ENCODE measurements at regions not wholly inside any gene's neighbourhood (a gene's known extent, or its start where the extent isn't known, plus 50 kb on each side); places are given as distances from the start of the nearest gene placed in this dataset.
A peak's percentile ranks its signal among the peaks of the same experiment; 100 is the strongest.

- Histone ChIP-seq H3K36me3 (ENCODE audit: control insufficient read depth in 1 of 2, insufficient read depth in 2 of 2, low read depth in 1 of 2, low read length in 2 of 2) (no peaks in the 10 kb centered on the region), H3K9ac (ENCODE audit: low read length) (no peak overlapping the region), H3K9me3 (ENCODE audit: control insufficient read depth, low read length) (no peaks in the 10 kb centered on the region), H3K23ac (ENCODE audit: low read length in 2 of 2) (no peak overlapping the region), H4K8ac (ENCODE audit: low read length) (no peak overlapping the region), H2AK5ac (ENCODE audit: low read length, severe bottlenecking) (no peak overlapping the region), H3K4ac (ENCODE audit: low read depth in 1 of 2, low read length in 2 of 2) (no peak overlapping the region), H3K79me1 (replicated peaks; ENCODE audit: low read length, poor library complexity, severe bottlenecking) (no peaks in the 10 kb centered on the region), H3K4me2 (ENCODE audit: low read length, poor library complexity, severe bottlenecking) (no peak overlapping the region), H3K27me3 (ENCODE audit: control insufficient read depth in 1 of 2, insufficient read depth in 1 of 2, low read length in 2 of 2) (no peaks in the 10 kb centered on the region), H2BK12ac (ENCODE audit: low read length in 2 of 2) (no peak overlapping the region), H3K4me1 (ENCODE audit: control insufficient read depth, insufficient read depth, low read depth, low read length) (no peaks in the 10 kb centered on the region), H2BK5ac (ENCODE audit: low read depth, low read length, poor library complexity, severe bottlenecking) (no peak overlapping the region), H3K14ac (ENCODE audit: low read length in 2 of 2) (no peak overlapping the region), H2BK15ac (ENCODE audit: low read depth, poor library complexity, severe bottlenecking) (no peak overlapping the region), H3K4me3 (ENCODE audit: insufficient read depth in 1 of 2, low read depth in 1 of 2, low read length in 2 of 2) (no peak overlapping the region), H2AFZ (ENCODE audit: low read depth, low read length) (no peak overlapping the region), H4K91ac (ENCODE audit: low read length) (no peak overlapping the region), H3K27ac (ENCODE audit: low read length, poor library complexity, severe bottlenecking) (no peak overlapping the region), H3K18ac (ENCODE audit: low read depth in 1 of 2, low read length in 2 of 2) (no peak overlapping the region), H2BK120ac (ENCODE audit: low read depth, low read length) (no peak overlapping the region)
- WGBS, result 100% methylated on average over 1 of the region's 4 CpGs
- no peak for DNase-seq
Measured at GRCh38 chr1:80075351-80075750, 1068.8 kb upstream of the ADGRL4 start.

GRCh38 chr1:80072563-80072962 is 1066.0 kb upstream of the ADGRL4 start:
- no CpG with 5 or more reads among the region's 2 CpGs for WGBS
- Histone ChIP-seq H3K79me1 (replicated peaks; ENCODE audit: low read length, poor library complexity, severe bottlenecking) (no peaks in the 10 kb centered on the region), H4K8ac (ENCODE audit: low read length) (no peak overlapping the region), H2BK15ac (ENCODE audit: low read depth, poor library complexity, severe bottlenecking) (no peak overlapping the region), H3K9me3 (ENCODE audit: control insufficient read depth, low read length) (no peaks in the 10 kb centered on the region), H3K14ac (ENCODE audit: low read length in 2 of 2) (no peak overlapping the region), H3K4ac (ENCODE audit: low read depth in 1 of 2, low read length in 2 of 2) (no peak overlapping the region), H2BK5ac (ENCODE audit: low read depth, low read length, poor library complexity, severe bottlenecking) (no peak overlapping the region), H3K18ac (ENCODE audit: low read depth in 1 of 2, low read length in 2 of 2) (no peak overlapping the region), H4K91ac (ENCODE audit: low read length) (no peak overlapping the region), H3K4me2 (ENCODE audit: low read length, poor library complexity, severe bottlenecking) (no peak overlapping the region), H3K27ac (ENCODE audit: low read length, poor library complexity, severe bottlenecking) (no peak overlapping the region), H3K23ac (ENCODE audit: low read length in 2 of 2) (no peak overlapping the region), H3K4me3 (ENCODE audit: insufficient read depth in 1 of 2, low read depth in 1 of 2, low read length in 2 of 2) (no peak overlapping the region), H2BK12ac (ENCODE audit: low read length in 2 of 2) (no peak overlapping the region), H2AK5ac (ENCODE audit: low read length, severe bottlenecking) (no peak overlapping the region), H3K4me1 (ENCODE audit: control insufficient read depth, insufficient read depth, low read depth, low read length) (no peaks in the 10 kb centered on the region), H2AFZ (ENCODE audit: low read depth, low read length) (no peak overlapping the region), H3K27me3 (ENCODE audit: control insufficient read depth in 1 of 2, insufficient read depth in 1 of 2, low read length in 2 of 2) (no peaks in the 10 kb centered on the region), H3K9ac (ENCODE audit: low read length) (no peak overlapping the region), H3K36me3 (ENCODE audit: control insufficient read depth in 1 of 2, insufficient read depth in 2 of 2, low read depth in 1 of 2, low read length in 2 of 2) (no peaks in the 10 kb centered on the region), H2BK120ac (ENCODE audit: low read depth, low read length) (no peak overlapping the region)
- no peak for DNase-seq

GRCh38 chr1:80066060-80066459 is 1059.5 kb upstream of the ADGRL4 start:
- Histone ChIP-seq H2AK5ac (ENCODE audit: low read length, severe bottlenecking) (no peak overlapping the region), H3K79me1 (replicated peaks; ENCODE audit: low read length, poor library complexity, severe bottlenecking) (no peaks in the 10 kb centered on the region), H3K14ac (ENCODE audit: low read length in 2 of 2) (no peak overlapping the region), H3K36me3 (ENCODE audit: control insufficient read depth in 1 of 2, insufficient read depth in 2 of 2, low read depth in 1 of 2, low read length in 2 of 2) (no peaks in the 10 kb centered on the region), H3K4me1 (ENCODE audit: control insufficient read depth, insufficient read depth, low read depth, low read length) (no peaks in the 10 kb centered on the region), H3K4me3 (ENCODE audit: insufficient read depth in 1 of 2, low read depth in 1 of 2, low read length in 2 of 2) (no peak overlapping the region), H3K18ac (ENCODE audit: low read depth in 1 of 2, low read length in 2 of 2) (peak overlapping the region in 1 of 2 experiments; percentile 33), H3K27ac (ENCODE audit: low read length, poor library complexity, severe bottlenecking) (no peak overlapping the region), H3K4me2 (ENCODE audit: low read length, poor library complexity, severe bottlenecking) (no peak overlapping the region), H3K9me3 (ENCODE audit: control insufficient read depth, low read length) (no peaks in the 10 kb centered on the region), H3K27me3 (ENCODE audit: control insufficient read depth in 1 of 2, insufficient read depth in 1 of 2, low read length in 2 of 2) (no peaks in the 10 kb centered on the region), H3K9ac (ENCODE audit: low read length) (no peak overlapping the region), H2BK15ac (ENCODE audit: low read depth, poor library complexity, severe bottlenecking) (no peak overlapping the region), H4K91ac (ENCODE audit: low read length) (no peak overlapping the region), H4K8ac (ENCODE audit: low read length) (no peak overlapping the region), H3K4ac (ENCODE audit: low read depth in 1 of 2, low read length in 2 of 2) (no peak overlapping the region), H2BK5ac (ENCODE audit: low read depth, low read length, poor library complexity, severe bottlenecking) (no peak overlapping the region), H3K23ac (ENCODE audit: low read length in 2 of 2) (no peak overlapping the region), H2BK120ac (ENCODE audit: low read depth, low read length) (no peak overlapping the region), H2AFZ (ENCODE audit: low read depth, low read length) (no peak overlapping the region), H2BK12ac (ENCODE audit: low read length in 2 of 2) (no peak overlapping the region)
- 65% methylated on average over 2 of the region's 2 CpGs for WGBS
- no peak for DNase-seq

DNA sequence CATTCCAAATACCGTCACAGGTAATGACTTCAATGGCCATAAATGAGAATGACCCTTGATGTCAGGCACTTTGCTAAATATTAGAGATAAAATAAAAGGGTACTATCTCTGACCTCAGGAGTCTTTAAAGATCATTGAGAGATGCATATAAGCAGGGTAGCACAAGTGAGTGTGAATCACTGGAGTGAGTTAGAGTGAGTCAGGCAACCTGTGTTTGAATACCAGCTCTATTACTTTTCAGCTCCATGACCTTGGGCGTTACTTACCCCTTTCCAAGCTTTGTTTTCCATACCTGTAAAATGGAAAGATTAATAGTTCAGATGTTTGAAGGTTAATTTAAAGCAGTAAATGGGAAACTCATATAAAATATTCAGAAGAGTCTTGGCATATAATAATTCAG is 1058.0 kb upstream of the ADGRL4 start:
- DNase-seq, result no peak
- H2AK5ac ChIP-seq (ENCODE audit: low read length, severe bottlenecking), result no peak overlapping the region

More for the DNA sequence above, 1058.0 kb upstream of the ADGRL4 start:
- Histone ChIP-seq H2BK120ac (ENCODE audit: low read depth, low read length) (no peak overlapping the region), H3K79me1 (replicated peaks; ENCODE audit: low read length, poor library complexity, severe bottlenecking) (no peaks in the 10 kb centered on the region), H3K18ac (ENCODE audit: low read depth in 1 of 2, low read length in 2 of 2) (no peak overlapping the region), H3K4me3 (ENCODE audit: insufficient read depth in 1 of 2, low read depth in 1 of 2, low read length in 2 of 2) (no peak overlapping the region), H3K23ac (ENCODE audit: low read length in 2 of 2) (no peak overlapping the region), H2BK12ac (ENCODE audit: low read length in 2 of 2) (no peak overlapping the region), H3K9ac (ENCODE audit: low read length) (no peak overlapping the region), H2AFZ (ENCODE audit: low read depth, low read length) (no peak overlapping the region), H3K27ac (ENCODE audit: low read length, poor library complexity, severe bottlenecking) (no peak overlapping the region), H4K8ac (ENCODE audit: low read length) (no peak overlapping the region), H3K14ac (ENCODE audit: low read length in 2 of 2) (no peak overlapping the region), H3K36me3 (ENCODE audit: control insufficient read depth in 1 of 2, insufficient read depth in 2 of 2, low read depth in 1 of 2, low read length in 2 of 2) (no peaks in the 10 kb centered on the region), H4K91ac (ENCODE audit: low read length) (no peak overlapping the region), H2BK5ac (ENCODE audit: low read depth, low read length, poor library complexity, severe bottlenecking) (no peak overlapping the region), H2BK15ac (ENCODE audit: low read depth, poor library complexity, severe bottlenecking) (no peak overlapping the region), H3K4ac (ENCODE audit: low read depth in 1 of 2, low read length in 2 of 2) (no peak overlapping the region), H3K27me3 (ENCODE audit: control insufficient read depth in 1 of 2, insufficient read depth in 1 of 2, low read length in 2 of 2) (no peaks in the 10 kb centered on the region), H3K9me3 (ENCODE audit: control insufficient read depth, low read length) (no peaks in the 10 kb centered on the region), H3K4me2 (ENCODE audit: low read length, poor library complexity, severe bottlenecking) (no peak overlapping the region), H3K4me1 (ENCODE audit: control insufficient read depth, insufficient read depth, low read depth, low read length) (no peaks in the 10 kb centered on the region)
- no CpG with 5 or more reads among the region's 2 CpGs for WGBS

Data from mesenchymal stem cell (in vitro differentiated cells and primary cell).